Karpas-422 (cell line): ENCODE measurements at regions not wholly inside any gene's neighbourhood (a gene's known extent, or its start where the extent isn't known, plus 50 kb on each side); places are given as distances from the start of the nearest gene placed in this dataset.

Source experiments
- DNase-seq: peaks from one replicate; pipeline ENCODE4 v3.0.0-alpha.2; 2015
- H2AFZ ChIP-seq: fragments of 200-600 bp; sonication (generic); 2 replicates; pipeline ENCODE4 v1.6.1; 2014; ENCODE audit warnings: antibody characterized with exemption, low read length, mixed read lengths
- H3K27ac ChIP-seq: fragments of 200-600 bp; sonication (generic); 2 replicates; pipeline ENCODE4 v1.5.1; 2014; ENCODE audit warnings: mild to moderate bottlenecking, low read length, moderate library complexity
- H3K27me3 ChIP-seq: fragments of 200-600 bp; sonication (generic); 2 replicates; pipeline ENCODE4 v1.6.1; 2014; ENCODE audit warnings: low read length, mixed read lengths
- H3K36me3 ChIP-seq: fragments of 200-600 bp; sonication (generic); 2 replicates; pipeline ENCODE4 v1.6.1; 2014; ENCODE audit warnings: low read length, mixed read lengths; ENCODE audit not compliant: insufficient read depth
- H3K4me1 ChIP-seq: fragments of 200-600 bp; sonication (generic); 2 replicates; pipeline ENCODE4 v1.6.1; 2014; ENCODE audit warnings: mild to moderate bottlenecking, low read length, mixed read lengths
- H3K4me2 ChIP-seq: fragments of 200-600 bp; sonication (generic); 2 replicates; pipeline ENCODE4 v1.6.1; 2014; ENCODE audit warnings: low read length, low read depth, mild to moderate bottlenecking; ENCODE audit not compliant: poor library complexity, severe bottlenecking
- H3K4me3 ChIP-seq: fragments of 200-600 bp; sonication (generic); 2 replicates; pipeline ENCODE4 v1.5.1; 2014; ENCODE audit warnings: mild to moderate bottlenecking, antibody characterized with exemption, low read length, mixed read lengths
- H3K79me2 ChIP-seq: fragments of 200-600 bp; sonication (generic); 2 replicates; pipeline ENCODE4 v1.6.1; 2014; ENCODE audit warnings: mild to moderate bottlenecking, low read length, mixed read lengths
- H3K9ac ChIP-seq: fragments of 200-600 bp; sonication (generic); 2 replicates; pipeline ENCODE4 v1.6.0; 2014; ENCODE audit warnings: low read length
- H3K9me2 ChIP-seq: fragments of 200-600 bp; sonication (generic), shearing (Covaris generic); replicated peaks from 2 replicates; pipeline ENCODE4 v1.6.0; 2014; ENCODE audit warnings: mild to moderate bottlenecking, low read length, moderate library complexity; ENCODE audit not compliant: insufficient read depth
- H3K9me3 ChIP-seq: fragments of 300-700, 200-600 bp; sonication (generic); 2 replicates; pipeline ENCODE4 v1.6.1; 2014; ENCODE audit warnings: low read length, mixed read lengths
- H4K20me1 ChIP-seq: fragments of 200-600 bp; sonication (generic); 2 replicates; pipeline ENCODE4 v1.6.1; 2014; ENCODE audit warnings: mild to moderate bottlenecking, antibody characterized with exemption, low read length, low read depth; ENCODE audit not compliant: insufficient read depth

GRCh38 chr20:22758815-22759214 lies 174.4 kb upstream of the FOXA2 start:
- H3K36me3 ChIP-seq: no peaks in the 10 kb centered on the region
- peak overlapping the region; percentile 27; the same call in 1 of the 2 replicates for H3K4me3 ChIP-seq
- H3K9me2 ChIP-seq: no peaks in the 10 kb centered on the region
- H3K27ac ChIP-seq: no peak overlapping the region
- H3K4me1 ChIP-seq: peaks cover 23% of the 10 kb centered on the region
- no peaks in the 10 kb centered on the region for H3K27me3 ChIP-seq
- H3K9ac ChIP-seq: no peak overlapping the region
- DNase-seq: peak; percentile 62
- no peaks in the 10 kb centered on the region for H3K79me2 ChIP-seq
- 0 out of 2 replicates have a peak, but pooled peaks cover 5% of the 10 kb centered on the region for H4K20me1 ChIP-seq
- H3K4me2 ChIP-seq: peak overlapping the region; percentile 59
- no peaks in the 10 kb centered on the region for H3K9me3 ChIP-seq
- H2AFZ ChIP-seq: no peak overlapping the region

- H3K4me2 ChIP-seq: no peak overlapping the region
- H3K9me3 ChIP-seq: no peaks in the 10 kb centered on the region
- no peak for DNase-seq
- H3K9ac ChIP-seq: no peak overlapping the region
- H3K4me1 ChIP-seq: peaks cover 21% of the 10 kb centered on the region
- H3K9me2 ChIP-seq: no peaks in the 10 kb centered on the region
- no peak overlapping the region for H3K4me3 ChIP-seq
- no peak overlapping the region for H3K27ac ChIP-seq
- H3K36me3 ChIP-seq: no peaks in the 10 kb centered on the region
- no peaks in the 10 kb centered on the region for H3K79me2 ChIP-seq
- no peaks in the 10 kb centered on the region for H3K27me3 ChIP-seq
- H4K20me1 ChIP-seq: 0 out of 2 replicates have a peak, but pooled peaks cover 1% of the 10 kb centered on the region
- H2AFZ ChIP-seq: no peak overlapping the region
These were observed 178.3 kb upstream of the FOXA2 start for GRCh38 chr20:22762576-22763256.

GRCh38 chr20:22763257-22763906 lies 179.0 kb upstream of the FOXA2 start:
- Histone ChIP-seq H3K4me1 (peaks cover 14% of the 10 kb centered on the region), H4K20me1 (no peaks in the 10 kb centered on the region), H3K4me3 (no peak overlapping the region), H3K27ac (no peak overlapping the region), H3K36me3 (no peaks in the 10 kb centered on the region), H2AFZ (no peak overlapping the region), H3K27me3 (no peaks in the 10 kb centered on the region), H3K9ac (no peak overlapping the region), H3K79me2 (no peaks in the 10 kb centered on the region), H3K4me2 (no peak overlapping the region), H3K9me2 (no peaks in the 10 kb centered on the region), H3K9me3 (no peaks in the 10 kb centered on the region)
- no peak for DNase-seq

- Histone ChIP-seq H3K4me3 (no peak overlapping the region), H3K27ac (no peak overlapping the region), H3K9me2 (no peaks in the 10 kb centered on the region), H3K27me3 (0 out of 2 replicates have a peak, but pooled peaks cover 4% of the 10 kb centered on the region), H3K9me3 (no peaks in the 10 kb centered on the region), H4K20me1 (no peaks in the 10 kb centered on the region), H3K4me2 (no peak overlapping the region), H2AFZ (no peak overlapping the region), H3K9ac (no peak overlapping the region), H3K79me2 (no peaks in the 10 kb centered on the region), H3K4me1 (no peaks in the 10 kb centered on the region), H3K36me3 (no peaks in the 10 kb centered on the region)
- DNase-seq: no peak
These were observed 184.2 kb upstream of the FOXA2 start for GRCh38 chr20:22768266-22769178.

- H2AFZ ChIP-seq: no peak overlapping the region
- H3K9me3 ChIP-seq: no peaks in the 10 kb centered on the region
- no peak overlapping the region for H3K27ac ChIP-seq
- H3K36me3 ChIP-seq: no peaks in the 10 kb centered on the region
- H3K9me2 ChIP-seq: no peaks in the 10 kb centered on the region
- H3K4me2 ChIP-seq: no peak overlapping the region
- H3K9ac ChIP-seq: no peak overlapping the region
- H3K4me3 ChIP-seq: no peak overlapping the region
- H3K4me1 ChIP-seq: no peaks in the 10 kb centered on the region
- H3K79me2 ChIP-seq: no peaks in the 10 kb centered on the region
- 0 out of 2 replicates have a peak, but pooled peaks cover 4% of the 10 kb centered on the region for H3K27me3 ChIP-seq
- no peaks in the 10 kb centered on the region for H4K20me1 ChIP-seq
- DNase-seq: no peak
These were observed 185.9 kb upstream of the FOXA2 start for GRCh38 chr20:22770241-22770800.

- no peaks in the 10 kb centered on the region for H3K79me2 ChIP-seq
- H3K4me2 ChIP-seq: no peak overlapping the region
- 0 out of 2 replicates have a peak, but pooled peaks cover 4% of the 10 kb centered on the region for H3K27me3 ChIP-seq
- no peak overlapping the region for H3K9ac ChIP-seq
- H3K27ac ChIP-seq: no peak overlapping the region
- H3K9me3 ChIP-seq: no peaks in the 10 kb centered on the region; the same call in 1 of the 2 replicates
- no peak for DNase-seq
- no peaks in the 10 kb centered on the region for H4K20me1 ChIP-seq
- no peaks in the 10 kb centered on the region for H3K4me1 ChIP-seq
- H3K9me2 ChIP-seq: no peaks in the 10 kb centered on the region
- H3K36me3 ChIP-seq: no peaks in the 10 kb centered on the region
- H2AFZ ChIP-seq: no peak overlapping the region
- H3K4me3 ChIP-seq: no peak overlapping the region
These were observed 187.3 kb upstream of the FOXA2 start for GRCh38 chr20:22771706-22772105.

- no peak overlapping the region for H3K4me3 ChIP-seq
- H3K9ac ChIP-seq: no peak overlapping the region
- no peak overlapping the region for H3K27ac ChIP-seq
- H3K79me2 ChIP-seq: no peaks in the 10 kb centered on the region
- 0 out of 2 replicates have a peak, but pooled peaks cover 4% of the 10 kb centered on the region for H3K27me3 ChIP-seq
- H3K36me3 ChIP-seq: no peaks in the 10 kb centered on the region
- DNase-seq: no peak
- H4K20me1 ChIP-seq: no peaks in the 10 kb centered on the region
- H3K4me1 ChIP-seq: no peaks in the 10 kb centered on the region
- H2AFZ ChIP-seq: no peak overlapping the region
- no peaks in the 10 kb centered on the region for H3K9me2 ChIP-seq
- no peaks in the 10 kb centered on the region; the same call in 1 of the 2 replicates for H3K9me3 ChIP-seq
- H3K4me2 ChIP-seq: no peak overlapping the region
These were observed 189.0 kb upstream of the FOXA2 start for GRCh38 chr20:22773344-22773743.
